Osteoblast (primary cell): ENCODE measurements at regions not wholly inside any gene's neighbourhood (a gene's known extent, or its start where the extent isn't known, plus 50 kb on each side); places are given as distances from the start of the nearest gene placed in this dataset.

ENCODE experiments used
- DNase-seq: peaks from one replicate; pipeline ENCODE4 v3.0.0; 2011; ENCODE audit warnings: low spot score, mixed read lengths; ENCODE audit not compliant: insufficient read length; ENCODE audit errors: missing footprints
- H2AFZ ChIP-seq: 2 replicates; pipeline ENCODE4 v1.6.0; 2011; ENCODE audit warnings: mild to moderate bottlenecking, low read length
- H3K27ac ChIP-seq: 2 replicates; pipeline ENCODE4 v1.5.1; 2011; ENCODE audit warnings: mild to moderate bottlenecking, low read depth, low read length, moderate library complexity
- H3K27me3 ChIP-seq: 2 replicates; pipeline ENCODE4 v1.6.0; 2012; ENCODE audit warnings: mild to moderate bottlenecking, control low read depth, inconsistent platforms, low read length, moderate library complexity; ENCODE audit not compliant: insufficient read depth
- H3K36me3 ChIP-seq: 2 replicates; pipeline ENCODE4 v1.5.1; 2011; ENCODE audit warnings: mild to moderate bottlenecking, low read length, control low read depth, moderate library complexity; ENCODE audit not compliant: insufficient read depth
- H3K4me1 ChIP-seq: 2 replicates; pipeline ENCODE4 v1.5.1; 2011; ENCODE audit warnings: mild to moderate bottlenecking, low read length, control low read depth, moderate library complexity; ENCODE audit not compliant: insufficient read depth
- H3K4me2 ChIP-seq: 2 replicates; pipeline ENCODE4 v1.6.0; 2011; ENCODE audit warnings: mild to moderate bottlenecking, low read length; ENCODE audit not compliant: insufficient read depth
- H3K4me3 ChIP-seq: fragments of 200-600 bp; sonication (generic); 3 replicates; pipeline ENCODE4 v1.5.1; 2012; ENCODE audit warnings: mild to moderate bottlenecking, low read length, inconsistent platforms; ENCODE audit not compliant: insufficient read depth
- H3K79me2 ChIP-seq: 2 replicates; pipeline ENCODE4 v1.6.0; 2012; ENCODE audit warnings: mild to moderate bottlenecking, low read length, control low read depth, inconsistent platforms; ENCODE audit not compliant: insufficient read depth
- H3K9me3 ChIP-seq: 2 replicates; pipeline ENCODE4 v1.5.1; 2011; ENCODE audit warnings: low read depth, low read length, control low read depth
- H4K20me1 ChIP-seq: 2 replicates; pipeline ENCODE4 v1.6.0; 2012; ENCODE audit warnings: mild to moderate bottlenecking, low read length, control low read depth; ENCODE audit not compliant: insufficient read depth
- TF ChIP-seq, protein P1 (sequence below): IDR thresholded peaks from 2 replicates; pipeline ENCODE4 v1.5.1; 2011; ENCODE audit warnings: mild to moderate bottlenecking, low read depth, low read length, moderate library complexity; ENCODE audit errors: extremely low read depth

DNA sequence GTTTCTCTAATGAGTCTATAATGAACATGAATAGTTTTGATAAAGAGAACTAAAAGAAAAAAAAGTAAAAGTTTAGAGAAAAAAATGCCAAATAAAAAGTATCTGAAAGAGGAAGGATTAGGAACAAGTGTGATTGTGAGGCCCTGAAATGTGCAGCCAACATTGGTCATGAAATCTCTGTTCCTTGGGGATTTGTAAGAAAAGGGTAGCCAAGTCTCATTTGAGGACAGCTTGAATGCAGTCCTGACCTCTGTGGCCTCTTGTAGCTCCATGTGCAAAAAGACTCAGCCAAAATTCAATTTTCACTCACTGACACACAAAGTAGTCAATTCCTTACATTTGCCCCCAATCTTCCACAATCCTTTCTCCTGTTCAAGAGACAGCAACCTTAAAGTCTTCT is 167.9 kb downstream of the KLF12 start:
- DNase-seq = no peak
- no peaks in the 10 kb centered on the region for H3K9me3 ChIP-seq
- TF ChIP-seq, protein P1, sequence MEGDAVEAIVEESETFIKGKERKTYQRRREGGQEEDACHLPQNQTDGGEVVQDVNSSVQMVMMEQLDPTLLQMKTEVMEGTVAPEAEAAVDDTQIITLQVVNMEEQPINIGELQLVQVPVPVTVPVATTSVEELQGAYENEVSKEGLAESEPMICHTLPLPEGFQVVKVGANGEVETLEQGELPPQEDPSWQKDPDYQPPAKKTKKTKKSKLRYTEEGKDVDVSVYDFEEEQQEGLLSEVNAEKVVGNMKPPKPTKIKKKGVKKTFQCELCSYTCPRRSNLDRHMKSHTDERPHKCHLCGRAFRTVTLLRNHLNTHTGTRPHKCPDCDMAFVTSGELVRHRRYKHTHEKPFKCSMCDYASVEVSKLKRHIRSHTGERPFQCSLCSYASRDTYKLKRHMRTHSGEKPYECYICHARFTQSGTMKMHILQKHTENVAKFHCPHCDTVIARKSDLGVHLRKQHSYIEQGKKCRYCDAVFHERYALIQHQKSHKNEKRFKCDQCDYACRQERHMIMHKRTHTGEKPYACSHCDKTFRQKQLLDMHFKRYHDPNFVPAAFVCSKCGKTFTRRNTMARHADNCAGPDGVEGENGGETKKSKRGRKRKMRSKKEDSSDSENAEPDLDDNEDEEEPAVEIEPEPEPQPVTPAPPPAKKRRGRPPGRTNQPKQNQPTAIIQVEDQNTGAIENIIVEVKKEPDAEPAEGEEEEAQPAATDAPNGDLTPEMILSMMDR = no peak
- H2AFZ ChIP-seq = no peak overlapping the region
- H3K4me3 ChIP-seq = no peak overlapping the region
- H3K27me3 ChIP-seq = no peaks in the 10 kb centered on the region
- peaks cover under 1% of the 10 kb centered on the region for H3K4me1 ChIP-seq
- H3K79me2 ChIP-seq = peaks cover 100% of the 10 kb centered on the region
- H3K27ac ChIP-seq = no peak overlapping the region
- no peak overlapping the region for H3K4me2 ChIP-seq
- H4K20me1 ChIP-seq = peaks cover 8% of the 10 kb centered on the region
- H3K36me3 ChIP-seq = no peaks in the 10 kb centered on the region

GRCh38 chr13:73962284-73962683 is 171.9 kb downstream of the KLF12 start:
- H3K27me3 ChIP-seq = no peaks in the 10 kb centered on the region

DNA sequence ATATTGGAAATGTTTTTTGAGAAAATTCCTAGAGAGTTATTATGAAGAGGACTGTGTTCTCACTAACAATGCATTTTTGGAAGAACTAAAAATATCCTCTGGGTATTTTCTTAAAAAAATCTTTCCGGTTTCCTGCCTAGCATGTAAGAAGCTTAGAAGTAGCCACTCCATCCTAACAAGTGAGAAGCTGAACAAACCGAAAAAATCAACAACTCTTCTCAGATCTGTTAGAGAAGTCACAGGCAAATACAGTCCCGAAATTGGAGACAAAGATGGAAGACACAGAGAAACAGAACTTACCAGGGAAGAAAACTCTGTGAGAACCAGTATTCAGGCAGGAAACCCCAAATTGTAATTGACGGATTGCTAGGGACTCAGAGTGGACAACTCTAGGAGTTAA is 173.0 kb downstream of the KLF12 start:
- Histone ChIP-seq H3K4me3 (no peak overlapping the region), H3K9me3 (no peaks in the 10 kb centered on the region), H3K27me3 (no peaks in the 10 kb centered on the region), H3K4me1 (peaks cover 7% of the 10 kb centered on the region), H4K20me1 (peaks cover 3% of the 10 kb centered on the region), H3K36me3 (no peaks in the 10 kb centered on the region), H3K79me2 (peaks cover 94% of the 10 kb centered on the region), H2AFZ (no peak overlapping the region), H3K27ac (peak overlapping the region; percentile 2), H3K4me2 (no peak overlapping the region)
- no peak for DNase-seq
- TF ChIP-seq, protein P1 = no peak

More at GRCh38 chr13:73962284-73962683, 171.9 kb downstream of the KLF12 start:
- Histone ChIP-seq H3K27ac (no peak overlapping the region), H3K36me3 (no peaks in the 10 kb centered on the region), H3K4me1 (peaks cover 7% of the 10 kb centered on the region), H3K9me3 (no peaks in the 10 kb centered on the region), H4K20me1 (peaks cover 4% of the 10 kb centered on the region), H3K79me2 (peaks cover 95% of the 10 kb centered on the region), H3K4me3 (no peak overlapping the region), H2AFZ (no peak overlapping the region), H3K4me2 (no peak overlapping the region)
- DNase-seq = no peak
- TF ChIP-seq, protein P1 = no peak

DNA sequence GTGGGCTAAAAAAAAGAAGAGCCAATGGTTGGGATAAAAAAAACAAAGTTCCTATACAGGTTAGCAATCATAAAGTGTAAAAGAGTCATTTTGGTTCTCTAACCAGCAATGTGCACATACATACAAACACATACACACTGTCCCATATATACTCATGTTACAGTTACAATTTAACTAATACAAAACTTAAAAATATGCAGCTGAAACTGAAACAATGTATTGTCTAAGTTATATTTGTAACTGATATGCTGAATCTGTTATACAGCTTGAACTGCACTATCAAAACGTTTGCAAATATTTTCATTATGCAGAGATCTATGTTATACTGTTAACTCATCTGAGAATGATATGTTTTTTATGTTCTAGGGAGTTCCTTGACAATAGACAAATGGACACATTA is 173.7 kb downstream of the KLF12 start:
- no peak overlapping the region for H3K27ac ChIP-seq
- DNase-seq = no peak
- peaks cover 7% of the 10 kb centered on the region for H3K4me1 ChIP-seq
- peaks cover 94% of the 10 kb centered on the region for H3K79me2 ChIP-seq
- H4K20me1 ChIP-seq = peaks cover 2% of the 10 kb centered on the region
- no peak overlapping the region for H3K4me2 ChIP-seq
- no peaks in the 10 kb centered on the region for H3K36me3 ChIP-seq
- no peak overlapping the region for H3K4me3 ChIP-seq
- no peaks in the 10 kb centered on the region for H3K27me3 ChIP-seq
- no peak overlapping the region for H2AFZ ChIP-seq
- H3K9me3 ChIP-seq = no peaks in the 10 kb centered on the region
- TF ChIP-seq, protein P1 = no peak
